HG02571 (cell line): ENCODE measurements at regions not wholly inside any gene's neighbourhood (a gene's known extent, or its start where the extent isn't known, plus 50 kb on each side); places are given as distances from the start of the nearest gene placed in this dataset.

Source experiments
- ATAC-seq: cut with Tn5 transposase; IDR thresholded peaks from one replicate; pipeline ENCODE4 v1.9.1; 2021; ENCODE audit warnings: mild to moderate bottlenecking, moderate library complexity; ENCODE audit not compliant: unreplicated experiment

DNA sequence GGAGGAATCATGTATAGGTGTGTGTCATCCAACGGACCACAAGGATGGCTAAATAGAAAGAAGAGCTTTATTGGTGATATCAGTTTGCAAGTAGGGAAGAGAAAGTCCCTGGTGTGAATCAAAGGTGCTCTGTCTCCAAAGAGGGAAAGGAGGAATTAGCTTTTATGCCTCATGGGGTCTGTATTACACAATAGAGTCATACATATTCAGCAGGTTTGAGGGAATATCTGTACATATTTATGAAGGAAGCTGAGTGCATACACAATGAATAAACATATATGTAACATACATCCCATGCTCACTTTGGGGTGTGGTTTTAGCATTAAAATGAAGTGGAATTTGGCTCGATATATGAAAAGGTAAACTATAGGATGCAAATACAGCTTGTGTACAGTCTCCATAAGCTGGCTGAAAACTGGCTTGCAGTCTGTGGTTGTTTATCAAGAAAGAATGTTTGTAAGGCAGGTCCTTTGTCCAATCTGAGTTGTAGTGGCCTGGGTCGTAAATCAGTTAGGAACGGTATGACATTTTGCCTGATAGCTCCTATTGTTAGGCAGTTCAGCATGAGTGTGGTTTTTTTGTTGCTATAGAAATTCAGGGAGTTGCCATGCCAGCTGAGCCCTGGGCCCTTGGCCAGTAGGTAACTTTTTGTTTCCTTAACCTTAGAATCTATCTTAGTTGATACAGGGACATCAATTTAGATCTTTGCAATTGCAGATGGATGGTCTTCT is 198.0 kb upstream of the ZP4 start:
- no peak for ATAC-seq

DNA sequence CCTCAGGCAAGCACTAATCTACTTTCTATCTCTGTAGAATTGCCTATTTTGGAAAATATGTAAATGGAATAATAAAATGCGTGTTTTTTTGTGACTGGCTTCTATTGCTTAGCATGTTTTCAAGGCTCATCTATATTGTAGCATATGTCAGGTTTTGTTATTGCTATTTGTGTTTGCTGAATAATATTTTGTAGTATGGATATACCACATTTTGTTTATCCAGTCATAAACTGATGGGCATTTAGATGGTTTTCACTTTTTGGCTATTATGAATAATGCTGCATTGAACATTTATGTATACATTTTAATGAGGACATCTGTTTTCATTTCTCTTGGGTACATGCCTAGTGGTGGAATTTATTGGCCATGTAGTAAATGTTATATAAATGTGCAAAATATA is 183.3 kb upstream of the ZP4 start:
- no peak for ATAC-seq

DNA sequence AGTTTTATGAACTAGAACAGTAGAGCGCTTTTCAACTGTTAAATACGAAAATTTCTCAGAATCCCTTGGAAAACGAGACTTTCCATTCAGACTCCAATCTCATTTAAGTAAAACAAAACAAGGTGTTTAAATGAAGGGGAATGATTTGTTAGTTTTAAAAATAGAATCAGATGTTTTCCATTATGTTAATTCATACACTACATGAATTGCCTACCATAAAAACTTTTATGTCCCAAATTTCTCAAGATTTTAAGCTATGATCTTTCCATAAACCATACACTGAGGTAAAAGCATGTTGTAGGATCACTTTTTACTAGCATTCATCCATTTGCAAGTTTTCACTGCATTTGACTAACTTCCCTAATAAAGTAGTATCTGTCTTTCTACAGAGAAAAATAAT is 180.3 kb upstream of the ZP4 start:
- ATAC-seq = no peak

DNA sequence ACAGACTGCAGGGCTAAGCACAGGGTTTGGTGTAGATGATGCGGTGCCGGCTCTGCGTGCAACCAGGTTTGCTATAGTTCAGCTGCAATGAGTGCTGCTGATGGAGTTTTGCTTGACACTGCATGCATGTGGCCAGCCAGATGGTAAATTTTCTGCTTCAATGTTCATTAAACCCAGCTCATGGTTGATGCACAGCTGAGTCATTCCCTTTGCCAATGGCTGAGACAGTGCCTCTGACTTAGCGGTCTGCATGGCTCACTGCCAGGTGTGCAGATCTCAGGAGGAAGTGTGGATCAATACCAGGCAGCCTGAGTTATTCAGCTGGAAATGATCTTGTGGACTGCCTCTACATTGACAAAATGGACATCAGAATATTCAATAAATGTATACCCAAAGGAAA is 172.7 kb upstream of the ZP4 start:
- ATAC-seq = no peak

DNA sequence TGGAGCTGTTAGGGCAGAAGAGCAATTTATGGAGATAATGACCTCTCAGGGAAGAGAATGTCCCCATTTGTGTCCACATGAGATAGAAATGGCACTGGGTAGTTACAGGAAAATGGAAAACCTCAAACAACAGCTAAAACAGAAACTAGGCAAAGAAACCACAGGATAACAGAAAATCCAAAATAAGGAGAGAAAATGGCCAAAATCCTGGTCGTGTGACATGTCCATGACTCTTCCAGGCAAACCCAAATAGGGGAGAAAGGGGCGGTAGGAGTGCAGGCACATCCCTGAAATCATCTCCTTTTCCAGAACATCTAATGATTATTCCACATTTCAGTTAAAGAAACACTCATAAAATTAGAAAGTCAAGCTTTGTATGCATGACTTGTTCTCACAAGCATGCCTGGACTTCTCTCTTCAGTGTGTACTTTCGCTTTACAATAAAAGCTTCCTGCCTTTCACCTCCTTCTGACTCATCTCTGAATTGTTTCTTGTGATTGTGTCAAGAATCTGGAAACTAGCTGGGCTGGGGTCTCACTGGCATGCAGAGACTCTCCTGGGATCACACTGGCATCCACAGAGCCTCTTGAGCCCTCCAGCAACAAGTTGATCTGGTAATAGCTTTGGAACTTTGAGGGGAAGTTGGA is 171.4 kb upstream of the ZP4 start:
- ATAC-seq = no peak

DNA sequence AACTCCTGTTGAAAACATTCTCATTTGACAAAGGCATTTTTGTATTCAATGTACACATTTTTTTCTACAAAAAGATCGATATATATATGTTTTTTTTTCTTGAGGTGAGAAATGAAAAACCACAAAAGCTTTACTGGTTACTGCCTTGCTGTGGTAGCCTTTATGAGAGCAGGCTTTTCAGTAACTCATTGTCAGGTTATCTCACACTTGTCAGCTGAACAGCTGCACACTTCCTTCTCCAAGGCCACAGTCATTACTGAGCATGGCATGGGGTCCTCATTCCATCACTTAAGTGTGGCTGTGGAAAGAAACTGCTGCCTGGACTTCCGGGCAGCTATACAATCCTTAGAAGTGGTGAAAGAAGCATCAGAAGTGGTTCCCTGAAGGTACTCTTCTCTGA is 169.3 kb upstream of the ZP4 start:
- no peak for ATAC-seq

DNA sequence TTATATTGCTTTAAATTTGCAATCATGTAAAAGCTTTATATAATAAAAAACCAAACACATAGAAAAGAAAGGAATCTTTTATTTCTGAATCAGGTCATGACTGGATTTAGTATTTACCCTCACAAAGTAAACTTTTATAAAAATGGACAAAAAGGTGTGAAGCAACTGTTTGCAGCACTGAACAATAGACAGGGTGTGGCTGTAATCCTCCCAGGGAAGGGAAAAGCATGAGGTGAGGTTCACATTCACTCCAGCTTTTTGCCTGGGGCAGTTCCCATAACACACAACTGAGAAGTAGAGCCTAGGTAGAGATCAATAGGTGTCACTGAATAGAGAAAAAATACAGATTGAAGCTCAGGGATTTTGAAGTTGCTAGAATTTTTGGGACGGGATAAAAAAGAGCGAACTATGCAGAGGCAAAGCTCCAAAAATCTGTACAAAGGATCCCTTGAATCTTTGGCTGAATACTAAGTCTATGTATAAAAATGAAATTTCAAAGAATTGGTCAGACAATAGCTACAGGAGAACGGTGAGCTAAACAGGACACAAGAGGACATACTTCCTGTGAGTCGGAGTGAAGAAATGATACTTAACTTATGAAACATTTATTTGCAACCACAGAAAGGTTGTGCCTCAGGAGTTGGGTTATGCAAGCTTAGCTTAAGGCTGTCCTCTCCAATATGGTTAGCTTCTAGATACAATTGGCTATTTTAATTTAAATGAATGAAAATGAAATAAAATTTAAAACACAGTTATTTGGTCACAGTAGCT is 162.0 kb upstream of the ZP4 start:
- no peak for ATAC-seq

DNA sequence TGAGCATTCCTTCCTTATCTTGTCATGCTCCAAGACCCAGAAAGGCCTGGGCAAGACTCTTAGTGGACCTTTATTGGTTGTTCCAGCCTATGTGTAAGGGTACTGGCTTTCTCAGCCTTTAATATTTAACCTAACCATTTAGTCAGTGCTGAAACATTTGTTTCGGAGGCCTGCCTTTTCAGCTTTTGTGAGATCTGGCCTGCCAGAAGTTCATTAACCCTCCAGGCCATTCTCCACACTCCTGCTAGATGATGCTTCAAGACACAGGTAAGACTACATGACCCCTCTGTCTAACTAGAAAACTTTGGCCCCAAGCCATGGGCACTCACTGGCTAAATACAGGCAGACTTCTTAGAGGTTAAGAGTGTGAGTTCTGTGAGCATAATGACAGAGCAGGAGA is 138.4 kb upstream of the ZP4 start:
- no peak for ATAC-seq

DNA sequence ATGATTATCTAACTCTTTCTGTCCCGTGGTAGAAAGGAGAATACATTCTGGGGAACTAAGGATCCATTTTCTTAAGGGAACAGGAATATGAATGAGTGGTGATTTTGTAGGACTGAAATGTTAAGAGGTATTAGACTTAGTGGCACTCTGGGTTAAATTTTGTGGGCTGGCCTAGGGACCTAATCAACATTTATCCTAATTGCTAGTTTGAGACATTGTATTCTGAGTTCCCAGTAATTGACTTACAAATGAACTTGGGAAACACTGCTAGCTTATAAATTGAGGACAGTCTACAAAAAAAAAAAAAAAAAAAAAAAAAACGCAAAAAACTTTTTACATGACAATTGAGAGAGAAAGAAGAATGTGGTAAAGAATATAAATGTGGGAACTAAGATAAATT is 136.6 kb upstream of the ZP4 start:
- no peak for ATAC-seq

DNA sequence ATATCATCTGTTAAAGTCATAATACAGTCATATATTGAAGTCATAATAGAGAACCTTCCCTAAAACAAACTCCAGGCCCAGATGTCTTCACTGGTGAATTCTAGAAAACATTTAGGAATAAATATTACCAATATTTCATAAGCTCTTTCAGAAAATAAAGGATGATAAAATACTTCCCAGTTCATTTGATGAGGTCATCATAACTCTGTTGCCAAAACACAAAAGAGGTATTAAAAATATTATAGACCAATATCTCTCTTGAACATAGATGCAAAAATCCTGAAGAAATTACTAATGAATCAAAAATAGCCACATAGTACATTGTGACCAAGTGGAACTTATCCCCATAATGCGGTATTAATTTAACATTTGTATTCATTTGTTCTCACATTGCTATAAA is 132.4 kb upstream of the ZP4 start:
- no peak for ATAC-seq

DNA sequence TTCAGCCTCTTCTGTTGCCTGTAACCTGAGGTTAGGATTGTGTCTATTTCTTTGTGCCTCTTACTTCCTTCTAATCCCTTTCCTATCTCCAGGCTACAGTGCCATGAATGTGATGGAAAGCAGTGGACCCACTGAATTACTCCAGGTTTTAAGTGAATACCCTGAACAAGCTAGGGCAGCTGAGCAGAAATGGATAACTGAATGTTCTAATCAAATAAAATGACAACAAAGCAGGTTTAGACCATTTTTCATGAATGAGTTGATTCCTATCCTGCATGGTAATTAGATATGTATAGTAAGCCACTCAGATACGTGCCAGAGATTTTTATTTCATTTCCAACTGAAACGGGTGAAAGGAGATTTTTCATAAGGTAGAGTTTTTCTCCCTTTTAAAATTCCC is 127.5 kb upstream of the ZP4 start:
- ATAC-seq = no peak

DNA sequence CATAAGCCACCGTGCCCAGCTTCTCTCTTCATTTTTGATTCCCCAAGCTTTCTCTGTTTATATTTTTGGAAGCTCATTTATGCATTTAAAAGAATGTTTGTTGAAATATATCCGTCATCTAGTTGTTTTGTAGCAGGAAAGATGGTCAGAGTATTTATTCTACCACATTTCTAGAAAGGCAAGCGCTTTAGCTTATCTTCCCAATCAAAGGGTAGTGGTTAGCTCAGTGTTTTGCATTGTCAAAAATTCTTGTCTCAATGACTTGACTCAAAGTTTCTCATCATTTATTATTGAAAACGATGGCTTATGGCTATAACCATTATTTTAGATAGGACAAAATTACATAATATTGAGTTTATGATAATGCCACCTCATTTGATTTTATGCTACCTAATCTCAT is 116.1 kb upstream of the ZP4 start:
- no peak for ATAC-seq

DNA sequence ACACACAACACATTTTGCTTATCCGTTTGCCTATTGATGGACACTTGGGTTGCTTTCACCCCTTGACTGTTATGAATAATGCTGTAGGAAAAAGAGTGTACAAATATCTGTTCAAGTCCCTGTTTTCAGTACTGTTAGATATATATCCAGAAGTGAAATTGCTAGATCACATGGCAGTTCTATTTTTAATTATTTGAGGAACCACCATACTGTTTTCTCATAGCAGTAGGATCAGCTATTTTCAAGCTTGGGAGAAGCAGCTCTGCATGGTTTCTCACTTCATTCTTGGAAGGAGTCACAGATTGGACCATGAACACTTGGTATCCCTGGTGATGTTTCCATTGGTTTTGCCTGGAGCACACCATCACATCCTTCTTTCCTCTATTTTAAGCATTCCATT is 114.4 kb upstream of the ZP4 start:
- no peak for ATAC-seq

DNA sequence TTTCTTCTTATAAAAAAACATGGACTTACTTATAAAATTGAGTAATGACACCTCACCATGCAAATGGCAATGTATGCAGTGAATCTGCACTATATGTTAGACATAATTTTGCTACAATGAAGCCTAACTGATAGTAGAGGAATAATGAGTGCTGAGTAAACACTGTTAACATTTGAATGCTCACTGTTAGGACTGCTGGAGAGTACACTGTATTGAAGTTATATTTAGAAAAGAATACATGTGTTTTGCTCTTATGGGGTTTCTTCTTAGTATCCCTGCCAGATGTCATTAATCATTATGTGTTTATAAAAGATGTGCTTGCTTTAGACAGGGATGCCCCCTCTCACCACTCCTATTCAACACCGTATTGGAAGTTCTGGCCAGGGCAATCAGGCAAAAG is 111.1 kb upstream of the ZP4 start:
- no peak for ATAC-seq

DNA sequence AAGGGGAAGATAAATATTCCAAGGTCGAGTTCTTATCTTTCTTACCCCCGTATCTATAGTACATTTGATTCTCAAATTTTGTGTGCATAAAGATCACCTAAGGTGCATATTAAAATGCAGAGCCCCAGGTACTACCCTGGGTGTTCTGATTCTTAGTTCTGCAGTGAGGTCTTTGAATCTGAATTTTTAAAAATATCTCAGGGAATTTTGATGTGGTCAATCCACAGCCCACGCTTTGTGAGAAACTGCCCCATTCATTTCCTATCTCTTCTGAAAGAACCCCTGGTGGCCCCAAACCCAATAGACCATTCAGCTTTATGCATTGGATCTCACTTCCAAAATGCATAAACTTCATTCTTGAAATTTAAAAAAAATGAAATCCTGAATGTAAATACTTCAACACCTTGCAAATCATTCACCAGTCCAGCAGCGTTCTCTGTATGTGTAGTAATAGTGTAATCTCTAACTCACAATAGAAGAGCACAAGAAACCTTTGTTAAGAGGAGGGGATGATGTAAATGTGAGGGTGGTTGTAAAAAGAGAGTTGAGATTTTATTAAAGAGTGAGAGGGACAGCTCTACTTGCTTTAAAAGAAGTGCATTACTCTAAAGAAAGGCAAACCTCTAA is 108.8 kb upstream of the ZP4 start:
- no peak for ATAC-seq

DNA sequence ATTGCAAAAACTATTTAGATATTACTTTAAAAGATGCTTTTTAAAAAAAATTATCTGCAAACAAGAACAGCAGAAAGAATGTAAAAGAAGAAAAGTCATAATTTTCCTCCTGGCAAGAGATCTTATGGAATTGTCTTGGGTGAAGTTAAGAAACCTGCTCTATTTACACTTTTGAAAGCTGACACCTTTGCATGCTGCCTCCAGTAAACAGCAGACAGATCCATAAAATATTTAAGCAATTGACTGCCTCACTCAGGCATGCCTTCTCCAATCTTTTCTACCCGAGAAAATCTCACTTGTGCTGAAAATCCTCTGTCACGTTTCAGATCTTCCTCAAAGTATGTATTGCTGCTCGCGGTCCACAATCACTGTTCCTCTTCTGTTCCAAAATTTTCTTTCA is 107.9 kb upstream of the ZP4 start:
- ATAC-seq = no peak

DNA sequence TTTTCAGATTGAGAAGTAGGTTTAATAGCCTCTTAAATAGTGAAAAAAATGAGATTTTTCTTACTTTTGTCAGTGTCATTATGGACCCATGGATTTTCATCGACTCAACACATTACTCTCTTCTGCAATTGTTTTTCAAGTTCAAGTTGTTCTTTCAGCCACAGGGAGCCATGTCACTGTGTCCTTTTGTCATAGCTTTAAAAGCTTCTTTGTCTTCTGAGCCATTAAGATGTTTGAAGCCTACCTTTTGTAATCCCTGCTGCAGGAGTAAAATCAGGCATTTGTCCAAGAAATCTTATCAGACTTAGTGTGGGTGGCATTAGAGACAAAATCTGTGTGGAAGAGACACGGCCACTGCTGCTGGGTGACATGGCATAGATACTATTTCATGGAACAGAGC is 92.8 kb upstream of the ZP4 start:
- ATAC-seq = no peak

DNA sequence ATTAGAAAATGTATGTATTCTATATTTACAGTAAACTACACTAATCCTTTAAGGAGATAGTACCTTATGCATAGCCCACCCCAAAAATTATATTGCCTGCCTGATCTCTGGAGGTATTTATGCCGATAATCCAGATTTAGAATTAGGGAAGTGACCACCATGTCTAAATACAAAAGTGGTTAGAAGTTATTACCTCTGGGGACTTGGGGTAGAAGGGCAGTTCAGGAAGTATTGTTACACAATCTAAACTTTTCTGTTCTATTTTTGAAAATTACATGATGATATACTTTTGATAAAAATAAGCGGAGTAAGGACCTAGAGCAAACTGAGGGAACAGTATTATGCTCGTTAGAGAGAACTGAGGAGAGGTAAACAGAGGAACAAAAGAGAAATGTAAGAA is 90.5 kb upstream of the ZP4 start:
- no peak for ATAC-seq

DNA sequence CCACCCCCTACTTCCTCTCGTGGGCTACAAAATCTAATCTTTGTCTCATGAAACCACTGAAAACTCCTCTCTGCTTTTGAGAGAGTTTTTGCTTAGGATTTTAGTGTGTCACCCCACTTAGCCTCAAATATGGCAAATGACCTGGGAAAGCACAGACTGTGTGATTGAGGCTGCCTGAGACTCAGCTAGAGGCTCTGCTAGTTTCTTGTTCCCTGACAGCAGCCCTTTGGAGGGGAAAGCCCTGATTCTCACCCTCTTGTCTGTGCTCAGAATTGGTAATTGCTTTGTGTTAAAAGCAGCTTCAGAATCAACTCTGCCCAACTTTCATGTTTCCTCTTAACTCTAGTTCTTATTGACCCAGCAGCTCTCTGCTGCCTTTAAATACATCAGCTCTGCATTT is 85.6 kb upstream of the ZP4 start:
- no peak for ATAC-seq

DNA sequence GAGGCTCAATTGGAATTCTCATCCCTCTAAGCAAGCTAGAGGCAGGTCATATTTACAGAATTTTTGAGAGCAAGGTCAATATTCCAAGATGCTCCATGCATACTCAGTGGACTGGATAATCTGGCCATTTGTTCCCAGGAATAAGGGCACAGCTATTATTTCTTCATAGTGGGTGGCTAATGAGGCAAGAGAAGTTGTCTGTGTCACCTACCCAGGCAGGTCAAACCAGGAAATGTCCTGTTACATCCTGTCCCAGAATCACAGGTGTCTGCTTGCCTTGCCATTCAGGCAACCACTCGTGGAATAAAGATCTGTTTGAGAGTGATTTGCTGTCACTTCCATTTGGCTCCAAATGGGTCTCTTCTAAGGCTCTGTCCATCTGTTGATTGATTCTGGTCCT is 85.2 kb upstream of the ZP4 start:
- ATAC-seq = no peak

DNA sequence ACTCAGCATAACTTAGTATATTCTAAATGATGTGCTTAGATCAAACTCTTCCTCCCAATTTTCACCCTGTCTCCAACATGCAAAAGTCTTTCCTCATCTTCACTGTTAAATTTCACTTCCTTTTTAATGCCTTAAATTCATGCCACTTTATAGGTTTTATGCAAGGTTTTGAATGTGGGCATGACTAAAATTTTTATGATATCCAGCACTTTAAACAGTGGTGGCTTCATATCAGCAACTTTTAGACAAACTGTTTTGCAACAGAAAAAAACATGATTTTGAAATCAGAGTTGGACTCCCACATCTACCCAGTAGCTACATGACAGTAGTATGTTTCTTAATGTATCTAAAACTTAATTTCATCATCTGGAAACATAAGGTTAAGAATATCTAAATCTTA is 84.7 kb upstream of the ZP4 start:
- no peak for ATAC-seq

DNA sequence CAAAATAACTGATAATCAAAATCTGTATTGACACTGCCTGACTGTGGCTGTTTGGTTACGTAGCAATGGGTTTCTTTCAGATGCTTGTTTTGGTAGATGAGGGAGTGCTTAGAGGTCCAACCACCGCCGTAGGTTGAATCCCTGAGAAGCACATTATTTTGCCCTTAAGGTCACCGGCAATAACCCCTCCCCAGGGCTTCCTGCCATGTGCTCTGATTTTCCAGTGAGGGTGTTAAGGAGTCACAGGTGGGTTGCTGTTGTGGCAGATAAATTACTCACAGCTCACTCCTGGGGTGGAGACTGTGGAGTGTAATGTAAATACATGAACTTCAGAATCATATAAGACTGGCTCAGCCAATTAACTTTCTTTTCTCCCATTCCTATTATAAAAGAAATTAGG is 81.5 kb upstream of the ZP4 start:
- no peak for ATAC-seq
